T-helper 2 cell treated with Interferon-gamma antibody and Interleukin-4, amounts not matched to agents 5 μg/mL and 100 μg/mL, for 36 hours (primary cell): ENCODE measurements at regions not wholly inside any gene's neighbourhood (a gene's known extent, or its start where the extent isn't known, plus 50 kb on each side); places are given as distances from the start of the nearest gene placed in this dataset.
"Not testable (repeated sequence)": the region's sequence is repeated elsewhere in the genome, so short reads cannot be mapped to it uniquely, and the experiment has no call there.

ENCODE experiments used
- DNase-seq: peaks from one replicate; pipeline ENCODE4 v3.0.0; 2021; ENCODE audit warnings: low spot score
- H3K27ac Mint-ChIP-seq: one replicate; pipeline ENCODE4 v1.8.0; 2021; ENCODE audit warnings: mild to moderate bottlenecking, mixed read lengths
- H3K27me3 Mint-ChIP-seq: one replicate; pipeline ENCODE4 v1.8.0; 2021; ENCODE audit warnings: low read depth, mixed read lengths
- H3K36me3 Mint-ChIP-seq: one replicate; pipeline ENCODE4 v1.8.0; 2021; ENCODE audit warnings: low read depth, mixed read lengths
- H3K4me1 Mint-ChIP-seq: one replicate; pipeline ENCODE4 v1.8.0; 2021; ENCODE audit warnings: low read depth, mixed read lengths
- H3K4me3 Mint-ChIP-seq: one replicate; pipeline ENCODE4 v1.8.0; 2022; ENCODE audit warnings: mild to moderate bottlenecking, moderate library complexity, mixed read lengths
- H3K9me3 Mint-ChIP-seq: one replicate; pipeline ENCODE4 v1.8.0; 2021; ENCODE audit warnings: mixed read lengths

DNA sequence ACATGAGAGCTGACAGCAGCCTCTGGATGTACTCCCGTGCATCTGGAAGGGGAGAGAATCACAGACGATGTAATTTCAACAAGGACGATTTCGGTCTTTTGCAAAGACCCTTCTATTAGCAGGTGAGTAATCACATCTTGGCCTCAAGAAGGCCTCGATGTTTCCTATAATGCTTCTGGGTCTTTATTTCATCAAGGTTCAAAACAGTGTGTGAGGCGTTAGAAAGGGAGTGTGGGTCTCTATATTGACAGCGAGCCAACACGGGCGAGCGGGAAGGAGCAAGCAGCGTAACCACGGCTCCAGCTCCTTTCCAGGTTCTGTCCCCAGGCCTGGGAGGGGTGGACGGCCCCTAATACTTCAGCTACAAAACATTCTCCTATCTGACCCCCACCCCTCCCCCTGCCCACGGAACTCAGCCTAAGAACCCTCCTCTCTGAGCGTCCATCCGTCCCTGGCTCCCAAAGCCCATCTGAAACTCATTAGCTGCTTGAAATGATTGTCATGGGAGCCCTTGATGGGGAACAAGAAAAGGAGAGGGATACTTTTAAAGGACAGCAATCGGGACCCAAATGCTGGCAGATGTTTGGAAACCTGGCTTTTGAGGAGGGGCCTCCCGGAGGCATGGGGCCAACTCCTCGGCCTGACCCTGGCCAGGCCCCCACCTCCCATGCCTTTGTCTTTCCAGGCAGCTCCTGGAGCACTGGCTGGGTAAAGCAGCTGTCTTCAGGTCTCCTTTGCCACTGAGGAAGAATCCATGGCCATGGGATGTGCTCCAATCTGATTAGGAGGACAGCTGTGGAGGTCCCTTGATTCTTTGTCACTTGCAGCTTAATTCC, 250.8 kb downstream of the FOXD2 start:
- DNase-seq, result no peak
- H3K36me3 Mint-ChIP-seq, result no peaks in the 10 kb centered on the region
- H3K4me1 Mint-ChIP-seq, result no peaks in the 10 kb centered on the region
- H3K27ac Mint-ChIP-seq, result no peak overlapping the region
- H3K9me3 Mint-ChIP-seq, result no peaks in the 10 kb centered on the region
- peaks cover 4% of the 10 kb centered on the region for H3K27me3 Mint-ChIP-seq
- no peak overlapping the region for H3K4me3 Mint-ChIP-seq

DNA sequence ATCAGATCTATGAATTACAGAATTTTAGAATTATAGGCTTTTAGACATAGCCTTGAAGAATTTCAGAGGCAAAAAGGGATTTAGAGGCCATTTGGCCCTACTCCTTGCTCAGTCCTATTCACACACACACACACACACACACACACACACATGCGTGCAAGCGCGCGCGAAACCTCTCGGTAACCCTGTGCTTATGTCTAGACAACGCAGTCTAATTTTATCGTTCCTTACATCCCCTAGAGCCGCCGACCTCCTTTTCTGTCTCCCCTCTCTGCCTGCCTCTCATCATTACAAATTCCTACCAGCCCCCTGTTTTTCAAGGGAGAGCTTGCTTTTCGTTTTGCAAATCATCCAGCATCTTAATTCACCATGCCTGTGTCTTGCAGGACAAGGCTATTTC, 252.1 kb downstream of the FOXD2 start:
- Mint-ChIP-seq H3K27me3 (peaks cover 4% of the 10 kb centered on the region), H3K36me3 (no peaks in the 10 kb centered on the region), H3K9me3 (no peaks in the 10 kb centered on the region), H3K27ac (no peak overlapping the region), H3K4me1 (no peaks in the 10 kb centered on the region), H3K4me3 (no peak overlapping the region)
- DNase-seq, result no peak

DNA sequence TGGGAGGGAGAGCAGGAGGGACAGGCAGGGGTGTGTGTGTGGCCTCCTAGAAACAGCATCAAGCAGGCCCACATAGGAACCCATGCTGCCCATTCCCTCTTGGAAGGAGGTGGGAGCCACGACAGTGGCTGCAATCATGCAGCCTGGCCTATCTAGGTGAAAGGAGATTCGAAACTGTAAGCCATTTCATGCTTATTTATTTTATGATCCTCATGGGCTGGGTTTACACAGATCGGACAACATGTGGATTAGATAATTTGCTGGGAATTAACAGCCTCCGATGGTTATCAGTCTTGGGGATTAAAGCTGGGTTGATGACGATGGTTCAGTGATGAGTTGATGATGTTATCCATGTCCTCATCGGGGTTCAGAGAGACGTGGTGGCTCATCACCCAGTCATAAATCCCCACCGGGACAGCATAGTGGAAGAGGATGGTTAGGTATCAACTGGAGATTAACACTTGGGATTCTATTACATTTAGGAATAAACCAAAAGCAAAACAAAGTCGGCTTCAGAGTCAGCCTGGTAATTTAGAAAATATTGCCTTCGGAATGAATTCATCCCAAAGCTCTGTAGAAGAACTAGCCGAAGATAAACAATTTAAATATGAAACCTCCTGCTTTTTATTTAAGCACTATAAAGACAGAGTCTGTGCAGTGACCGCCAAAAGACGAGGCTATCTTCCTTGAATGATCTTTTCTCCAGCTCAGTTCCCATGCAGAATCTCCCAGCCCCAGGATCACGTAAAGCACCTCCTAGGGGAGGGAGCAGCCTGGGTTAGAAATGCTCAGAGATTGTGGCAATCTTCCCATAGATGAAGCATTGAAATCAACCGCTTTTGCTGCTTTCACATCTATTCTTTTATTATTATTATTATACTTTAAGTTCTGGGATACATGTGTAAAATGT, 252.8 kb downstream of the FOXD2 start:
- no peaks in the 10 kb centered on the region for H3K36me3 Mint-ChIP-seq
- H3K4me3 Mint-ChIP-seq, result no peak overlapping the region
- H3K27me3 Mint-ChIP-seq, result peaks cover 4% of the 10 kb centered on the region
- no peak overlapping the region for H3K27ac Mint-ChIP-seq
- no peak for DNase-seq
- no peaks in the 10 kb centered on the region for H3K4me1 Mint-ChIP-seq
- H3K9me3 Mint-ChIP-seq, result no peaks in the 10 kb centered on the region

DNA sequence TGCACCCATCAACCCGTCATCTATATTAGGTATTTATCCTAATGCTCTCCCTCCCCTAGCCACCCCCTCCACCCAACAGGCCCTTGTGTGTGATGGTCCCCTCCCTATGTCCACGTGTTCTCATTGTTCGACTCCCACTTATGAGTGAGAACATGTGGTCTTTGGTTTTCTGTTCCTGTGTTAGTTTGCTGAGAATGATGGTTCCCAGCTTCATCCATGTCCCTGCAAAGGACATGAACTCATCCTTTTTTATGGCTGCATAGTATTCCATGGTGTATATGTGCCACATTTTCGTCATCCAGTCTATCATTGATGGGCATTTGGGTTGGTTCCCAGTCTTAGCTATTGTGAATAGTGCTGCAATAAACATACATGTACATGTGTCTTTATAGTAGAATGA, 253.4 kb downstream of the FOXD2 start:
- H3K36me3 Mint-ChIP-seq, H3K4me1 Mint-ChIP-seq, DNase-seq, H3K27ac Mint-ChIP-seq, H3K4me3 Mint-ChIP-seq, H3K9me3 Mint-ChIP-seq, H3K27me3 Mint-ChIP-seq: not testable (repeated sequence)

DNA sequence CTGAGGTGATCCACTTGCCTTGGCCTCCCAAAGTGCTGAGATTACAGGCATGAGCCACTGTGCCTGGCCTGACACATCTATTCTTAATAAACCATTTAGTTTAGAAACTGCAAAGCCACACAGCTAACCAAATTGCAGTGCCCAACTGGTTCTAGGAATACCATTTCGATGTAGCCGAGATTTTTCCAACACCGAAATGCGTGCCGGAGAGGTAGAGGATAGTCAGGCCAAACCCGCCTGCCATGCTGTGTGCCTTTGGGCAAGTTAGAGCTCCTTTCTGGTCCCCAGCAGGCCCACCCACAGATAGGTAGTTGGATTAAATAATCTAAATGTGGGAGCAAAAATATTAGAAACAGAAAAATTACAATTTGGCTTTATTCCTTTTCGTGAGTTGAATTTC, 254.4 kb downstream of the FOXD2 start:
- Mint-ChIP-seq H3K27me3 (peaks cover 4% of the 10 kb centered on the region), H3K9me3 (no peaks in the 10 kb centered on the region), H3K27ac (no peak overlapping the region), H3K4me3 (no peak overlapping the region), H3K36me3 (no peaks in the 10 kb centered on the region), H3K4me1 (no peaks in the 10 kb centered on the region)
- no peak for DNase-seq

DNA sequence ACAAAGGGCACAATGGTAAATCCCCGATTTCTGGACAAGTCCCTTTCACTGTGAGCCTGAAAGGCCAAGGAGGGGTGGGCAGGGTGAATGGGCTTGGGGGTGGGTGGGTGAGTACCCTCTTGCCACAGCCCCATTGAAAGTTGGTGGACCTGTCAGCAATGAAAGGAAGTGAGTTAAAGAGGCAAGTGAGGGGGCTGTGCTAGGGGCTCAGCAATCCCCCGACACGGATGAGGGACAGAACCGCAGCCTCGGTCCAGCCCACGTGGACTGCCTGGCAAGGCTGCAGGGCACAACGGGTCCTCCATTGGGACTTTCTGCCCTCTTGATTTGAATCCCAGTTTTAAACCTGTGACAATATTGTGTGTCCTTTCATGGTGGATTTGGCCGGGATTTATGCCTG, 255.3 kb downstream of the FOXD2 start:
- Mint-ChIP-seq H3K4me1 (no peaks in the 10 kb centered on the region), H3K4me3 (no peak overlapping the region), H3K36me3 (no peaks in the 10 kb centered on the region), H3K27me3 (peaks cover 4% of the 10 kb centered on the region), H3K9me3 (no peaks in the 10 kb centered on the region), H3K27ac (no peak overlapping the region)
- no peak for DNase-seq

DNA sequence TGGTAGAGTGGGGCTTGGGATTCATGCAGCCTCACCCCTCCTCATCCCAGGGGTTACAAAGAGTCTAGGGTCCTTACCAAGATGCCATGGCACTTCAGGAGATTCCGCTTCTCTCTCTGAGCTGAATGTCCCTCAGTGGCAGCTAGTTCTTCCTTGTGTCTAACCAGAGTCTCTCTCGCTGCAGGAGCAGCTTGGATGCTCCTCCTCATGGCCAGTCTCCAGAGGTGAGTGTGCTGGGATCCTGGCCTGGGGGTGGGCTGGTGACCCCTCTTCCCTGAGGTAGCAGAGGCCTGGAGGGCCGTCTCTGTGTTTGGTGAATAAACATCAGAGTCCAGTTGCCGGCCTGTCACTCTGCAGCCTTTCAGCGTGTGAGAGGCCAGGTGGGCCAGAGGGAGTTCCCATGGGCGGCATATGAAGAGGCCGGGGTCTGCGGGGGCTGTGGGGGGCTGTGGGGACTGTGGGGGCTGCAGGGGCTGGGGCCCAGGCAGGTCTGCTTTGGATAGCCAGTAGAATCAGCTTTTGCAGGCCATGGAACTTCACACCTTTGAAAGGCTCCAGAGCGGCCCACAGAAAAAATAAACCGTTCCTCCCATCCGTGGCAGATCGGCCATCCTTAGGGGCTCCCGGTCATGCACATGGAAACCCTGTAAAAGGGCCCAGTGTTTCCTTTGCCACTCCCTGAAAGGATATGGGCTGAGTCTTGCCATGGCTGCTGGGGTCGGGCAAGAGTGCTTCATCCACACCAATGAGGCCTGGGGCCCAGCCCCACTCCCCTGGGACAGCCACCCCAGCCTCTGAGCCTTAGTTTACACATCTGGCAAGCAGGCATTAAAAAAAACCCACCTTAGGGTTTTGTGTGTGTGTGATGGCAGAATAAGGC, 256.4 kb downstream of the FOXD2 start:
- Mint-ChIP-seq H3K9me3 (no peaks in the 10 kb centered on the region), H3K4me1 (no peaks in the 10 kb centered on the region), H3K4me3 (no peak overlapping the region), H3K27ac (no peak overlapping the region), H3K36me3 (no peaks in the 10 kb centered on the region), H3K27me3 (peaks cover 4% of the 10 kb centered on the region)
- no peak for DNase-seq

DNA sequence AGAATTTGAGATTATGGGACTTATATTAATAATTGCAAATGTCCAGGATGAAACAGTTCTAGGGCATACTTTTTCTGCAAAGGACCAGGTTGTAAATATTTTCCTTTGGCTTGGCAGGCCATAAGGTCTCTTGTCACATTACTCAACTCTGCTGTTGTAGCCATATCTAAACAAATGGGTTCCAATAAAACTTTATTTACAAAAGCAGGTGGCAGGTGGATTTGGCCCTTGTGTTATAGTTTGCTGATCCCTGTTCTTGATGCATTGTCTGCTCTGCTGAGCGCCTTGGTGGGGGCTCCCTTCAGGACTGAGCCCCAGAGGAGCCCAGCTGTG, 258.5 kb downstream of the FOXD2 start:
- no peaks in the 10 kb centered on the region for H3K4me1 Mint-ChIP-seq
- no peak for DNase-seq
- no peaks in the 10 kb centered on the region for H3K36me3 Mint-ChIP-seq
- peaks cover under 1% of the 10 kb centered on the region for H3K27me3 Mint-ChIP-seq
- no peaks in the 10 kb centered on the region for H3K9me3 Mint-ChIP-seq
- no peak overlapping the region for H3K27ac Mint-ChIP-seq
- no peak overlapping the region for H3K4me3 Mint-ChIP-seq

DNA sequence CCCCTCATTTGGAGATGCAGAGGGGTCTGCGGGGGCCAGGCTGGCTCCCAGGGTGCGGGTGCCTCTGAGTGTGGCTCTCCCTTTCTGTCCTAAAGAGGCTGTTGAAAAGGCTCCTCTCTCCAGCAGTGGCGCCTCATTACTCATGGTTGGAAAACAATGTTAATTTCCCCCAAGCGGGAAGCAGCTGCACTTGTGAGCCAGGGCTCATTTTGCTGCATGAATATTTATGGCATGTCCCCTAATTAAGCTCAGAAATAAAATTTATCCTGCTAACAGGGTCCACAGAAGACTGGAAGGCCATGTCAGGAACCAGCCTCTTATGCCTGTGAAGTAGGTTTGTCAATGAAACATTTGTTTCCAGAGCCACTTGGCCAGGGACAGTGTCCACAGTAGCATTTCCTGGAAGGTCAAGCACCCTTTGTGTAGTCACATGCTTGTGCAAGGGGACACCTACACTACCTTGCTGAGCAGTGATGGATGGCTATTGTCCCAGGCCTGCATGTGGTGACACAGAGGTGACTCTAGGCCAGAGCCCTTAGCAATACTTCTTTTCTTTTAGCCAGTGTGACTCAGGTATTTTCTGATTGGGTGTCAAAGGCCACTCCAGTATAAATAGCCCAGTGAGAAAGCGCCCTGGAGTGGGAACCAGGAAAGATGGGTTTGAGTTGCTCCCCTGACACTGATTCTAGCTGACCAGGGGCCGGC, 259.0 kb downstream of the FOXD2 start:
- Mint-ChIP-seq H3K36me3 (no peaks in the 10 kb centered on the region), H3K27me3 (peaks cover 4% of the 10 kb centered on the region), H3K4me3 (no peak overlapping the region), H3K9me3 (no peaks in the 10 kb centered on the region), H3K27ac (no peak overlapping the region), H3K4me1 (no peaks in the 10 kb centered on the region)
- DNase-seq, result no peak

DNA sequence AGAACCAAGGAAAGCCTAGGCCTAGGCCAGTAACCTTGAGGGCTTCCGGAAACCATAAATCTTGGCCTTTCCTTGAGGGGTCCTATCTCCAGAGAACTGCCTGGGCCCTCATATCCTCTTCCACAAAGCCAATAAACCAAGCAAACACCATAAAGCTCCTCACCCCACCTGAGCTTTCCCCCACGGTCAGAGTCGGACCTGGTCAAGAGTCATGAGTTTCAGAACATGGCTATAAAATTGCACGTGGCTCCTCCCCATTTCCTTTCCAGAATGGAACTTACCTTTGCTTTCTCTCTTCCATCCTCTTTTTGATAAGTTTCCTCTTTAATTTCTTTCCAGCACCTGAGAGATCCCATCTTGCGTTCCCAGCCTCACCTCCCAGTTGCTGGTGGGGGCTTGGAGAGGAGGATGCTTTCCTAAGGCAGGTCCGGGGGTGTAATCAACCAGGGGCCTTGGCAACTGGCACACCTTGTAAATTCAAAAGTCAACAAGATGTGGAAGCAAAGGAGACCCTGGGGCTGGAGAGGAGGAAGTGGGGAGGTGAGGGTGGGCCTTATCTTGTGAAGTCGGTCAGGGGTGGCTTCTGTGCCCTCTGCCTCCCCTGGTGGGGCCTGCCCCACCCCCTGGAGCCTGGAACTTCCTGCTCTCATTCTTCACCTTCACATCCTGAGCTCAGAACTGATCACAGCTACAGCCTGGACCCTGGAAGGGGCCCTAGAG, 259.9 kb downstream of the FOXD2 start:
- Mint-ChIP-seq H3K4me3 (no peak overlapping the region), H3K36me3 (no peaks in the 10 kb centered on the region), H3K4me1 (no peaks in the 10 kb centered on the region), H3K27ac (no peak overlapping the region), H3K9me3 (no peaks in the 10 kb centered on the region), H3K27me3 (peaks cover 6% of the 10 kb centered on the region)
- DNase-seq, result no peak

DNA sequence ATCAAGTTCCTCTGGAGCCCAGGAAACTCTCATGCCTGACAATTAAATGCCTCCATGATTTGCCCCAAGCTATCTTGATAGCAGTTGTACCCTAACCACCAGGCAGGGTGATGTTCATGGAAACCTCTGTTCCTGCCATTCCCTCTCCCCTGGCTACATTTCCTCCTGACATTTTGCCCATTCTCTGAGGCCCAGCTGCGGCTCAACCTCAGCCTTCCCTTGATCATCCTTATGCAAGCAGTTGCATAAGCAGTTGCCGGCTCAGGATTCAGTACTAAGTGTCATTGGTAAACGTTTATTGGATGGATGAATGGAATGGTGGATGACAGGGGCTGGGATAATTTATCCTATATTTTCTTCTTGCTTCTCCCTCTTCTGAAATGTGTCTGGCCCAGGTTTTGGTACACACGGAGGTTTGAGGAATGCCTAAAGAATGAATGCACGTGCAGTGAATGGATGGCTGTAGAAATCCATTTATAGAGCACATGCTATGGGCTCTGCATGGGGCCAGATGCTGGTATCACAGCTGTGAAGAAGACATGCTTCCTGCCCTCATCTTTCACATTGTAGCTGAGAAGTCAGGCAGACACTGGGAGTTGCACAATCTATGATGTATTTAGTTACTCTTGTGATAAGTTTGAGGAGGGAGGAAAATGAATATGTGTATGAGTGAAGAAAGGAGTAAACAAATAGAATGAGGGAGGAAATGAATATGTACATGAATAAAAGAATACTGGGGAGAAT, 261.8 kb downstream of the FOXD2 start:
- Mint-ChIP-seq H3K4me3 (no peak overlapping the region), H3K27ac (no peak overlapping the region)

DNA sequence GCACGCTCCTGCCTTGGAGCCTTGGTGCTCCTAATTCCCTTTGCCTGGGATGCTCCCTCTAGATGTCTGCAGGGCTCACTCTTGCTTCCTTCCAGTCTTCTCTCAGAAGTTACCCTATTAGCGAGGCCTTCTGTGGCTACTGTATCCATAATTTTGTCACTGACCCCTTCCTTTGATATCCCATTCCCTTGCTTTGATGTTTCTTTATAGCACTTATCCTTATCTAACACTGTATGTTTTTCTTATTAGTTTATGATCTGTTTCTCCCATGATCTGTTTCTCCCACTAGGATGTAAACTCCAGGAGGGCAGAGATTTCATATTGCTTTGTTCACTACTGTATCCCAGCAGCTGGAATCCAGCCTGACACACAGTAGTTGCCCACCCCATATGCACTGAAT, 263.4 kb downstream of the FOXD2 start:
- no peak overlapping the region for H3K27ac Mint-ChIP-seq
- no peaks in the 10 kb centered on the region for H3K9me3 Mint-ChIP-seq
- H3K36me3 Mint-ChIP-seq, result no peaks in the 10 kb centered on the region
- H3K4me1 Mint-ChIP-seq, result no peaks in the 10 kb centered on the region
- DNase-seq, result no peak
- H3K27me3 Mint-ChIP-seq, result peaks cover 17% of the 10 kb centered on the region
- no peak overlapping the region for H3K4me3 Mint-ChIP-seq

More for the DNA sequence above, 261.8 kb downstream of the FOXD2 start:
- H3K27me3 Mint-ChIP-seq, result peaks cover 8% of the 10 kb centered on the region
- DNase-seq, result no peak
- no peaks in the 10 kb centered on the region for H3K4me1 Mint-ChIP-seq
- no peaks in the 10 kb centered on the region for H3K9me3 Mint-ChIP-seq
- H3K36me3 Mint-ChIP-seq, result no peaks in the 10 kb centered on the region
